HG03558 (cell line): ENCODE measurements at regions not wholly inside any gene's neighbourhood (a gene's known extent, or its start where the extent isn't known, plus 50 kb on each side); places are given as distances from the start of the nearest gene placed in this dataset.
"Not testable (repeated sequence)": the region's sequence is repeated elsewhere in the genome, so short reads cannot be mapped to it uniquely, and the experiment has no call there.

Experiments used
- ATAC-seq: cut with Tn5 transposase; IDR thresholded peaks from one replicate; pipeline ENCODE4 v1.9.1; 2021; ENCODE audit warnings: moderate number of reproducible peaks; ENCODE audit not compliant: unreplicated experiment; ENCODE audit errors: extremely low read depth

- ATAC-seq = no peak
Measured at GRCh38 chr12:87202189-87202588, 827.0 kb downstream of the C12orf50 start.

GRCh38 chr12:87201598-87201997, 827.6 kb downstream of the C12orf50 start:
- no peak for ATAC-seq

DNA sequence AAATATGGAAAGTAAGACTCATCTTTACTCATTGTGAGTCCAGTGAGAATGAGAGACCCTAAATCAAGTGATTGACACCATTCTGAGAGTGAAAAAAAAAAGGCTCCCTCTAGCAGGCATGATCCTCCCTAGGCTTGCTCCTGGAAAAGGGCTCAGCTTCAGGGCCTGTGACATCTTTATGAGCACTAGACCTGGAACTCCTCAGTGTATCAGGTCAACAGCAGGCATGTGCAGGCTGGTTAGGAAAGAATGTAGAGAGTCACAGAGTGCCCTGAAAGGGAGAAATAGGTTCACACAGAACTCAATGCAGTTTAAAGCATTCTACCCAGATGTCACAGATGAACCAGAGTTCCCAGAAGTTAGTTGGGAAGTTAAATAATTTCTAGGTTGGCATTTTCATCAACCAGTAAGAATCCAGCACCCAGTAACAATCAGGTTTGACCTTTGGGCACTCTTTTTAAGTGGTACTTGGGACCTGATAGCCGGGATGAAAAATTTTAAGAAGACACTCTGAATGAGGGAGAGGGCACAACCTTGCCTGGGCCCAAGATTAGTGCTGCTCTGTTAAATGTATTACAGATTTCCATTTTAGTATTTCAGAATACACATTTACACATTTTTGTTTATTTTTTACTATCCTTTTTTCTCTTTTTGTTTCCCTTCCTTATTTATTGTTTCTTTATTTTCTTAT, 828.8 kb downstream of the C12orf50 start:
- no peak for ATAC-seq

GRCh38 chr12:87198181-87198580, 831.0 kb downstream of the C12orf50 start:
- ATAC-seq = no peak

GRCh38 chr12:87196321-87196720, 832.9 kb downstream of the C12orf50 start:
- no peak for ATAC-seq

DNA sequence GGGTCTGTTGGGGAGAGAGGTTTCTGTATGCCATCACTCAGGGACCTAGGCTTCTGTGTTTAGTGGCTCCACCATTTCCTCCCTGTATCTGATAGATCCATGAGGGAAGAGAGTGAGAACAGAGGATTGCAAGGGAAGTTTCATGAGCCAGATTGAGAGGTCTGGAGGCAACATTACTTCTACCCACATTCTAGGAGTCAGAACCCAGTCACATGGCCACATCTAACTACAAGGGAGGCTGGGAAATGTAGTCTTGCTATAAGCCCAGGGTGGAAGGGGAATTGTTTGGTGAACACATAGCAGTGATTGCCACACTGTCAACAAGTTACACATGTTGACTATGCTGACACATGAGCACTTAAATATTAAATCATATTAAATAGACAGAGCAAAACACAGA, 834.8 kb downstream of the C12orf50 start:
- not testable (repeated sequence) for ATAC-seq

- no peak for ATAC-seq
Measured at GRCh38 chr12:87185367-87185766, 843.8 kb downstream of the C12orf50 start.

DNA sequence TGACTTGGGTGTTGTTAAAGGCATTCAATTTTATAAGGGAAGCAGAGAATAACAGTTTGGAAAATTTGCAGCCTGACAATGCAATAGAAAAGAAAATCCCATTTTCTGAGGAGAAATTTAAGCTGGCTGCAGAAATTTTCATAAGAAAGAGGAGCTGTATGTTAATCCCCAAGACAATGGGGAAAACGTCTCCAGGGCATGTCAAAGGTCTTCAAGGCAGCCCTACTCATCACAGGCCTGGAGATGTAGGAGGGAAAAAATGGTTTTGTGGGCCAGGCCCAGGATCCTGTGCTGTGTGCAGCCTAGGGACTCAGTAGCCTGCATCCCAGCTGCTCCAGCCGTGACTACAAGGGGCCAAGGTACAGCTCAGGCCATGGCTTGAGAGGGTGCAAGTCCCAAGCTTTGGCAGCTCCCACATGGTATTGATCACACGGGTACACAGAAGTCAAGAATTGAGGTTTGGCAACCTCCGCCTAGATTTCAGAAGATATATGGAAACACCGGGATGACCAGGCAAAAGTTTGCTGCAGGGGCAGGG, 846.4 kb downstream of the C12orf50 start:
- no peak for ATAC-seq

- ATAC-seq = no peak
Measured at GRCh38 chr12:87171356-87171755, 857.8 kb downstream of the C12orf50 start.

GRCh38 chr12:87169010-87169409, 860.2 kb downstream of the C12orf50 start:
- no peak for ATAC-seq

DNA sequence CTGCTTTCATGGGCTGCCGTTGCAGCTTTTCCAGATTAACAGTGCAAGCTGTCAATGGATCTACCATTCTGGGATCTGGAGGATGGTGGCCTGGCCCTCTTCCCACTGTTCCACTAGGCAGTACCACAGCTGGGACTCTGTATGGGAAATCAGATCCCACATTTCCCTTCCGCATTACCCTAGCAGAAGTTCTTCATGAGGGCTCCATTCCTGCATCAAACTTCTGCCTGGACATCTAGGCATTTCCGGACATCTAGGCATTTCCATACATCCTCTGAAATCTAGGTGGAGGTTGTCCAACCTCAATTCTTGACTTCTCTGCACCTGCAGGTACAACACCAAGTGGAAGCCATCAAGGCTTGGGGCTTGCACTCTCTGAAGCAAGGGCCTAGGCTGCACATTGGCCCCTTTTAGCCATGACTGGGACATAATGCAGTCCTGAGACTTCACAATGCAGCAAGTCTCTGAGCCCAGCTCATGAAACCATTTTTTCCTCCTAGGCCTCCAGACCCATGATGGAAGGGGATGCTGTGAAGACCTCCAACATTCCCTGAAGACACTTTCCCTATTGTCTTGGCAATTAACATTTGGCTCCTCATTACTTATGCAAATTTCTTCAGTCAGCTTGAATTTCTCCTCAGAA, 863.3 kb downstream of the C12orf50 start:
- no peak for ATAC-seq

DNA sequence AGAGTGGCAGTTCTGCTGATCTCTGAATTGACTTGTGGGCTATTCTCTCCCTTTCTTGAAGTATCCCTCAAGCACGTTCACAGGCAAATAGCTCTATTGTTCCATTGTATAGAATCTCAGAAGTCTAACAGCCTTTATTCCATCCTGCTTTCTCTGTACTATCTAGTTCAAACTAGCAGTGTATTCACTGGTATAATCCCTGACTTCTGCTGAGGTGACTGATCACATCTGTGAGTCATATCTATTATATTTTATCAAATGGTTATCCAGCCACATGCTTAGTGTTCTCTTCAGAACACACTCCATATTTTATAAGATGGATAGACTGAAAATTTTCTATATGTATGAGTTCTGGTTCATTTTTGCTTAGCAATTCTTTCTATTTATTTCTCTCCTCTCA, 866.1 kb downstream of the C12orf50 start:
- no peak for ATAC-seq

DNA sequence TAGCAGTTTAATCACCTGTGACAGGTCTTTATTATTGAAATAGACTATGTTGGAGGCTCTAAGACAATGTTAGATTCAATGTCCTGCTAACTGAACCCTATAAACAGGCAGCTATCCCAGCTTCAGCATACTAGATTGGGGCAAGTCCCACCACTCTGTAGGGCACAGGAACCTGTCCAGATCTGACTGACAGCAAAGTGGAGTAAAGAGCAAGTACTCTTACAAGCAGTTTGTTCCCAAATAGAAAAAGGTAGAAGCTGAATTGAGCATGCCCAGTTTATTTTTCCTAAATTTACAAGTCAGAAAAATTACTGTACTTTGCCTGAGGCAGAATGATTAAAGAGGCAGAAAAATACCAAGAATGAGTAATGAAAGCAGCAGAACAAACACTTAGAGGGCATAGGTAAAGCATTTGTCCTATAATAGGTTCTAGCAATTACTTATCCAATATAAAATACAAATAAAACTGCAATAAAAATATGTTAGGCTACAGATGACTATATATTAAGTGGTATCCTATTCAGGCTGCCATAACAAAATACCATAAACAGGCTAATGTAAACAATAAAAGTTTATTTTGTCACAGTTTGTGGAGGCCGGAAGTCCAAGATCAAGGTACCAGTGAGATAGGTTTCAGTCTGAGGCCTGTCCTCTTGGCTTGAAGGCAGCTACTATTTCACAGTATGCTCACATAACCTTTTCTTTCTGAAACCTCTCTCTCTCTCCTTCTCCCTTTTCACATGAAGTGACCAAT, 868.2 kb downstream of the C12orf50 start:
- ATAC-seq = no peak

DNA sequence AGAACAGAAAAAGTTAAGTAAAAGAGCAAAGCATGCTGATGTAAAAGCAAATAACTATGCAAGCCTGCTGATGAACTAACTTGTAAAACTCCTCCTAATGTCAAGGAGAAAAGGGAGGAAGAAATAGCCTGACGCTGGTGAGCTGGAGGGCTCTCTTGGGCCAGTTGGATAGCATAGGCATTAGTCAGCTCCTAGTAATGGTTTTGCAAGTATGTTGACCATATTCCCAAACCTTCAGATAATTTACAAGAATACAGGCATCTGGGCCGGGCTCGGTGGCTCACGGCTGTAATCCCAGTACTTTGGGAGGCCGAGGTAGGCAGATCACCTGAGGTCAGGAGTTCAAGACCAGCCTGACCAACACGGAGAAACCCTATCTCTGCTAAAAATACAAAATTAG, 871.4 kb downstream of the C12orf50 start:
- ATAC-seq = no peak

- ATAC-seq = no peak
Measured at GRCh38 chr12:87155621-87156020, 873.6 kb downstream of the C12orf50 start.

- ATAC-seq = no peak
Measured at GRCh38 chr12:87152841-87153528, 876.2 kb downstream of the C12orf50 start.

DNA sequence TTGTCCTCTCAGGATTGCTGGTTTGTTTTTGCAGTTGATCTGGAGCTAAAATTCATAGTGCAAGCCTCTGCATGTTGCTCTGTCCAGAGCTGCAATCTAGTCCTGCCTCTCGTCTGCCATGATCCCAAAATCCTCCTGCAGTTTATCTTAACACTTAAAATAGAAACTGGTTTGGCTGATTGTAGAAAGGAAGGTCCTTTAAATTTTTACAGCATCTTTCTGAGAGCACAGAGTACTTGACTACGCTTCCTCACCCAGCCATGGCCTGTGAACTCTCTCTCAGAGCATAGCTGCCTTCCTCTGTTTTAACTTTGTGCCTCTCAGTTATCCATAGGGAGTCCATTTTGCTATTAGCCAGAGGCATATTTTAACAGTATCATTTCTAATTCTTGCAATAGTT, 877.1 kb downstream of the C12orf50 start:
- ATAC-seq = no peak

DNA sequence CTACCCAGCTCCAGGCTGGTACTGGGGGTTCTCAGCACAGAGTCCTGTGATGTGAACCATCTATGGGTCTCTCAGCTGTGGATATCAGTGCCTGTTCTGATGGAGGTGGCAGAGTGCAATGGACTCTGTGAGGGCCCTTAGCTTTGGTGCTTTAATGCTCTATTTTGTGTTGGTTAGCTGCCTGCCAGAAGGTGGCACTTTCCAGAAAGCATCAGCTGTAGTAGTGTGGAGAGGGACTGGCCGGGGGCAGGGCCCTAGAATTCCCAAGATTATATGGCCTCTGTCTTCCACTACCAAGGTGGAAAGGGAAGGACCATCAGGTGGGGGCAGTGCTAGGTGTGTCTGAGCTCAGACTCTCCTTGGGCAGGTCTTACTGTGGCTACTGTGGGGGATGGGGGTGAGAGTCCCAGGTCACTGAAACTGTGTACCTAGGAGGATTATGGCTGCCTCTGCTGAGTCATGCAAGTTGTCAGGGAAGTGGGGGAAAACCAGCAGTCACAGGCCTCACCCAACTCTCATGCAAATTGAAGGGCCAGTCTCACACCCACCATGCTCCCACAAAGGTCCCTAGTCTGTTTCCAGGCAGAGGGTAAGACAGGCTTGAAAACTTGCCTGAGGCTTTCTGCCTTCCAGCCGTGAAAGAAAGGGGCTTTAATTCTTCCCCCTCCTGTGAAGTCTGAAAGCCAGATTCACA, 878.1 kb downstream of the C12orf50 start:
- ATAC-seq = no peak

GRCh38 chr12:87142342-87142741, 886.2 kb upstream of the MGAT4C start:
- ATAC-seq = no peak

GRCh38 chr12:87141091-87141490, 884.9 kb upstream of the MGAT4C start:
- no peak for ATAC-seq
